WTC11 (cell line): ENCODE measurements at regions not wholly inside any gene's neighbourhood (a gene's known extent, or its start where the extent isn't known, plus 50 kb on each side); places are given as distances from the start of the nearest gene placed in this dataset.
A peak's percentile ranks its signal among the peaks of the same experiment; 100 is the strongest.

Experiments
- ATAC-seq: fragments of 200-7000 bp; cut with Tn5 transposase; 2 replicates; pipeline ENCODE4 v1.10.0; 2021; ENCODE audit warnings: mild to moderate bottlenecking, moderate library complexity
- CTCF ChIA-PET: fragments of 300-600 bp; sonication (Branson Sonifier 250); formaldehyde crosslinking; loops from one replicate; lab custom pipeline; 2021; ENCODE audit warnings: antibody characterized with exemption; lab: Charles Lee
- POLR2A ChIA-PET: fragments of 350-600 bp; sonication (Branson Sonifier 250); formaldehyde crosslinking; loops from one replicate; lab custom pipeline; 2021; ENCODE audit warnings: antibody characterized with exemption; lab: Charles Lee
- DNase-seq: peaks from one replicate; pipeline ENCODE4 v3.0.0; 2021; ENCODE audit warnings: low spot score
- H3K27ac Mint-ChIP-seq: 2 replicates; pipeline ENCODE4 v1.8.0; 2021; ENCODE audit warnings: mixed read lengths
- H3K27me3 Mint-ChIP-seq: 2 replicates; pipeline ENCODE4 v1.8.0; 2021; ENCODE audit warnings: low read depth, mild to moderate bottlenecking, moderate library complexity, mixed read lengths
- H3K36me3 Mint-ChIP-seq: 2 replicates; pipeline ENCODE4 v1.8.0; 2021; ENCODE audit warnings: mixed read lengths
- H3K4me1 Mint-ChIP-seq: 2 replicates; pipeline ENCODE4 v1.8.0; 2022; ENCODE audit warnings: mixed read lengths
- H3K4me3 Mint-ChIP-seq: 2 replicates; pipeline ENCODE4 v1.8.0; 2021; ENCODE audit warnings: mild to moderate bottlenecking, moderate library complexity, mixed read lengths
- H3K9me3 Mint-ChIP-seq: 2 replicates; pipeline ENCODE4 v1.8.0; 2021; ENCODE audit warnings: mixed read lengths
- ESRRA ChIP-seq: sonication (generic); formaldehyde crosslinking; IDR thresholded peaks from 2 replicates; pipeline ENCODE4 v1.8.1; 2022; ENCODE audit warnings: mild to moderate bottlenecking, missing genetic modification reagents, borderline replicate concordance
- ETV6 ChIP-seq: sonication (generic); formaldehyde crosslinking; IDR thresholded peaks from 2 replicates; pipeline ENCODE4 v1.8.1; 2022; ENCODE audit warnings: mild to moderate bottlenecking, missing genetic modification reagents
- ZNF317 ChIP-seq: sonication (generic); formaldehyde crosslinking; IDR thresholded peaks from 2 replicates; pipeline ENCODE4 v1.8.1; 2023; ENCODE audit warnings: low read depth, mild to moderate bottlenecking, moderate library complexity, missing genetic modification reagents, borderline replicate concordance
- TF ChIP-seq, protein P1 (sequence below): sonication (generic); formaldehyde crosslinking; conservative IDR thresholded peaks from 2 replicates; pipeline ENCODE4 v1.8.1; 2023; ENCODE audit warnings: mild to moderate bottlenecking, low read depth, missing genetic modification reagents, moderate library complexity
- TF ChIP-seq, protein P2 (sequence below): fragments of 250-450 bp; sonication (Bioruptor Pico); IDR thresholded peaks from 2 replicates; pipeline ENCODE4 v1.9.0; 2021; ENCODE audit warnings: mild to moderate bottlenecking, borderline replicate concordance

DNA sequence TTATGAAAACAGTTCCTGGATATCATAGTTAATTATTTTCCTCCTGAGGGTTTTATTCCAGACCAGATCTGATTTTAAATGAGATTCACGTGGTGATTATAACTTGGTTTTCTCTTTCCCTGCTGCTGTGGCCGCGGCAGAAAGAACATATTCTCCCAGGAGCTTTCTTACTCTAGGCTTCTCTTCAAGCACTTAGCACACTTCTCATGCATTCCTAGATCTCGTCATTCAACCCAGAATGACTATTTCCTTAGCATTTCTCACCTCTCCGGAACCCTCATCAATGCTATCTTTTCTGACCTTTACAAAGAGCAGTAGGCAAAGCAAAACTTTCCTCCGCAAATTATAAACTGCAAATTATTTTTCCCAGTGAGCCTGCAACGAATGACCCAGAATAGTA lies 122.9 kb downstream of the GPAT3 start:
- Mint-ChIP-seq H3K4me1 (peaks cover 44% of the 10 kb centered on the region), H3K27ac (no peak overlapping the region), H3K27me3 (no peaks in the 10 kb centered on the region), H3K36me3 (no peaks in the 10 kb centered on the region), H3K4me3 (no peak overlapping the region), H3K9me3 (peaks cover 4% of the 10 kb centered on the region; the same call in 1 of the 2 replicates)
- ChIA-PET CTCF (no interaction called here), POLR2A (no interaction called here)
- TF ChIP-seq, protein P1, sequence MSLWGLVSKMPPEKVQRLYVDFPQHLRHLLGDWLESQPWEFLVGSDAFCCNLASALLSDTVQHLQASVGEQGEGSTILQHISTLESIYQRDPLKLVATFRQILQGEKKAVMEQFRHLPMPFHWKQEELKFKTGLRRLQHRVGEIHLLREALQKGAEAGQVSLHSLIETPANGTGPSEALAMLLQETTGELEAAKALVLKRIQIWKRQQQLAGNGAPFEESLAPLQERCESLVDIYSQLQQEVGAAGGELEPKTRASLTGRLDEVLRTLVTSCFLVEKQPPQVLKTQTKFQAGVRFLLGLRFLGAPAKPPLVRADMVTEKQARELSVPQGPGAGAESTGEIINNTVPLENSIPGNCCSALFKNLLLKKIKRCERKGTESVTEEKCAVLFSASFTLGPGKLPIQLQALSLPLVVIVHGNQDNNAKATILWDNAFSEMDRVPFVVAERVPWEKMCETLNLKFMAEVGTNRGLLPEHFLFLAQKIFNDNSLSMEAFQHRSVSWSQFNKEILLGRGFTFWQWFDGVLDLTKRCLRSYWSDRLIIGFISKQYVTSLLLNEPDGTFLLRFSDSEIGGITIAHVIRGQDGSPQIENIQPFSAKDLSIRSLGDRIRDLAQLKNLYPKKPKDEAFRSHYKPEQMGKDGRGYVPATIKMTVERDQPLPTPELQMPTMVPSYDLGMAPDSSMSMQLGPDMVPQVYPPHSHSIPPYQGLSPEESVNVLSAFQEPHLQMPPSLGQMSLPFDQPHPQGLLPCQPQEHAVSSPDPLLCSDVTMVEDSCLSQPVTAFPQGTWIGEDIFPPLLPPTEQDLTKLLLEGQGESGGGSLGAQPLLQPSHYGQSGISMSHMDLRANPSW (CRISPR knock-in tag) = no peak
- TF ChIP-seq ETV6 (CRISPR knock-in tag) = no peak
- TF ChIP-seq, protein P2, sequence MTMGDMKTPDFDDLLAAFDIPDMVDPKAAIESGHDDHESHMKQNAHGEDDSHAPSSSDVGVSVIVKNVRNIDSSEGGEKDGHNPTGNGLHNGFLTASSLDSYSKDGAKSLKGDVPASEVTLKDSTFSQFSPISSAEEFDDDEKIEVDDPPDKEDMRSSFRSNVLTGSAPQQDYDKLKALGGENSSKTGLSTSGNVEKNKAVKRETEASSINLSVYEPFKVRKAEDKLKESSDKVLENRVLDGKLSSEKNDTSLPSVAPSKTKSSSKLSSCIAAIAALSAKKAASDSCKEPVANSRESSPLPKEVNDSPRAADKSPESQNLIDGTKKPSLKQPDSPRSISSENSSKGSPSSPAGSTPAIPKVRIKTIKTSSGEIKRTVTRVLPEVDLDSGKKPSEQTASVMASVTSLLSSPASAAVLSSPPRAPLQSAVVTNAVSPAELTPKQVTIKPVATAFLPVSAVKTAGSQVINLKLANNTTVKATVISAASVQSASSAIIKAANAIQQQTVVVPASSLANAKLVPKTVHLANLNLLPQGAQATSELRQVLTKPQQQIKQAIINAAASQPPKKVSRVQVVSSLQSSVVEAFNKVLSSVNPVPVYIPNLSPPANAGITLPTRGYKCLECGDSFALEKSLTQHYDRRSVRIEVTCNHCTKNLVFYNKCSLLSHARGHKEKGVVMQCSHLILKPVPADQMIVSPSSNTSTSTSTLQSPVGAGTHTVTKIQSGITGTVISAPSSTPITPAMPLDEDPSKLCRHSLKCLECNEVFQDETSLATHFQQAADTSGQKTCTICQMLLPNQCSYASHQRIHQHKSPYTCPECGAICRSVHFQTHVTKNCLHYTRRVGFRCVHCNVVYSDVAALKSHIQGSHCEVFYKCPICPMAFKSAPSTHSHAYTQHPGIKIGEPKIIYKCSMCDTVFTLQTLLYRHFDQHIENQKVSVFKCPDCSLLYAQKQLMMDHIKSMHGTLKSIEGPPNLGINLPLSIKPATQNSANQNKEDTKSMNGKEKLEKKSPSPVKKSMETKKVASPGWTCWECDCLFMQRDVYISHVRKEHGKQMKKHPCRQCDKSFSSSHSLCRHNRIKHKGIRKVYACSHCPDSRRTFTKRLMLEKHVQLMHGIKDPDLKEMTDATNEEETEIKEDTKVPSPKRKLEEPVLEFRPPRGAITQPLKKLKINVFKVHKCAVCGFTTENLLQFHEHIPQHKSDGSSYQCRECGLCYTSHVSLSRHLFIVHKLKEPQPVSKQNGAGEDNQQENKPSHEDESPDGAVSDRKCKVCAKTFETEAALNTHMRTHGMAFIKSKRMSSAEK (CRISPR knock-in tag) = no peak
- ATAC-seq = no peak
- DNase-seq = no peak

DNA sequence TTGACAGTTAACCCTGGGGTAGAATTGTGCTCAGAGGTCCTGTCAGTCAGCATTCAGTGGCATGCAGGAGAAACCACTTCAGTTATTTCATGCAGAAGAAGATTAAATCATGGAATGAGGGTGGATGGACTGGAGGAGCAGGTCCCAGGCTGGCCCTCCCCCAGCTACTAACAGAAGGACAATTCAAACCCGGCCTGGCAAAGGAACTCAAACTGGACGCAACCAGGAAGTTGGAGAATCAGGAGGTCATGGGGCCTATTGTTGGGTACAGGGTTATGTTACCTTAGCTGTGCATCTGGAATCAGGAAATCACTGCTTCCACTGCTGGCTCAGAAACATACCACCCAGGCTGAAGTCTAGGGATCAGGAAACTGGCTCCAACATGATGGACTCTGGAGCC lies 121.4 kb downstream of the GPAT3 start:
- TF ChIP-seq ESRRA (CRISPR knock-in tag) (no peak), ZNF317 (CRISPR knock-in tag) (peak; percentile 71)
- Mint-ChIP-seq H3K27ac (no peak overlapping the region), H3K4me1 (peaks cover 33% of the 10 kb centered on the region), H3K36me3 (no peaks in the 10 kb centered on the region), H3K27me3 (no peaks in the 10 kb centered on the region), H3K4me3 (no peak overlapping the region), H3K9me3 (peaks cover 4% of the 10 kb centered on the region; the same call in 1 of the 2 replicates)
- DNase-seq (no peak), ATAC-seq (no peak)
- CTCF ChIA-PET = no interaction called here
- POLR2A ChIA-PET = no interaction called here
